Psoas muscle (tissue), 7 donors: ENCODE measurements at regions not wholly inside any gene's neighbourhood (a gene's known extent, or its start where the extent isn't known, plus 50 kb on each side); places are given as distances from the start of the nearest gene placed in this dataset.

Experiments
- ATAC-seq, 4 donors: fragments of 200-7000 bp; cut with Tn5 transposase; one replicate each; pipeline ENCODE4 v1.9.1; 2020; ENCODE audit warnings: moderate library complexity in 3 of 4, mild to moderate bottlenecking in 2 of 4
- DNase-seq, 2 donors: peaks; one replicate each; pipeline ENCODE4 v3.0.0-alpha.2; 2020
- H3K27ac ChIP-seq: fragments of 200-600 bp; one replicate; pipeline ENCODE4 v1.8.0; 2022
- H3K27me3 ChIP-seq, 3 donors: fragments of 200-600 bp in 1 of 3; one replicate each; pipeline versions ENCODE4 v1.6.1 to v1.8.0; 2013 to 2022; ENCODE audit warnings: low read length in 2 of 3, mild to moderate bottlenecking in 2 of 3, moderate library complexity in 1 of 3; ENCODE audit not compliant: insufficient read depth in 3 of 3
- H3K36me3 ChIP-seq, 2 donors: fragments of 200-600 bp in 1 of 2; one replicate each; pipeline versions ENCODE4 v1.6.1 to v1.8.0; 2013 to 2022; ENCODE audit warnings: low read depth in 1 of 2, mild to moderate bottlenecking in 1 of 2, moderate library complexity in 1 of 2; ENCODE audit not compliant: insufficient read depth in 1 of 2
- H3K4me1 ChIP-seq: fragments of 200-600 bp; one replicate; pipeline ENCODE4 v1.8.0; 2022
- H3K4me3 ChIP-seq: fragments of 200-600 bp; one replicate; pipeline ENCODE4 v1.8.0; 2022; ENCODE audit warnings: mild to moderate bottlenecking
- H3K9me3 ChIP-seq: fragments of 200-600 bp; one replicate; pipeline ENCODE4 v1.8.0; 2022
- WGBS, 3 donors: extraction: QIAGEN DNeasy Blood & Tissue Kit; methylation state at CpG; one replicate each; pipeline versions ENCODE4 v1.1.6 to v1.1.7; 2013; 5-methylcytosine and 5-hydroxymethylcytosine counted together
- intact Hi-C, 2 donors: fragments of 100-400 bp; cut with DNase I; formaldehyde crosslinking; loops; one replicate each; pipeline versions ENCODE4 v1.11.0 to v1.14.2; 2022
- TF ChIP-seq, protein P1 (sequence below): fragments of 200-600 bp; IDR thresholded peaks from one replicate; pipeline ENCODE4 v1.8.0; 2022; ENCODE audit warnings: antibody characterized with exemption
- donor health status: healthy with polysubstance abuse.
- donor health status: DM: no; HTN: no; CAD: no; lungs with moderate emphysema.
- donor health status: Bipolar disorder and iron deficiency.
- donor health status: healthy.
- donor health status: DM: yes; HTN: yes; CAD: no.
- donor health status: DM: no; HTN: no; CAD: no.
- donor health status: DM: yes; HTN: yes; CAD: no.

DNA sequence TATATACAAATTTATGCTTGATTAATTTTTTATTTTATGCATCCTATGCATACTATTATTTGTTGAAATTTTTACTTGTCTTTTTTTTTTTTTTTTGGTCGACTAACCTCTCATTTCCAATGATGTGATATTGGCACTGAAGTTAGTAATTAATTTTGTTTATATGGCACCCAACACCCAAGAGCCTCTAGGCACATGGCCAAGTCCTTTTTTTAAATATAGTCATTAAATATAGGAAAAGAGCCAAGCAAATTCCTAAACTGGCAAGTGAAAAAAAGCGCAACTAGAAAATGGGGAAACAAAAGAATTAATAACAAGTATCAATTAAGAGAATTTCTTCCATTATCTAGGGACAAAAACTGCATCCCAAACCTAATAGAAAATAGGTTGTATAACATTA lies 85.5 kb upstream of the HS3ST5 start:
- no peak overlapping the region for H3K27ac ChIP-seq
- H3K36me3 ChIP-seq = no peaks in the 10 kb centered on the region
- TF ChIP-seq, protein P1, sequence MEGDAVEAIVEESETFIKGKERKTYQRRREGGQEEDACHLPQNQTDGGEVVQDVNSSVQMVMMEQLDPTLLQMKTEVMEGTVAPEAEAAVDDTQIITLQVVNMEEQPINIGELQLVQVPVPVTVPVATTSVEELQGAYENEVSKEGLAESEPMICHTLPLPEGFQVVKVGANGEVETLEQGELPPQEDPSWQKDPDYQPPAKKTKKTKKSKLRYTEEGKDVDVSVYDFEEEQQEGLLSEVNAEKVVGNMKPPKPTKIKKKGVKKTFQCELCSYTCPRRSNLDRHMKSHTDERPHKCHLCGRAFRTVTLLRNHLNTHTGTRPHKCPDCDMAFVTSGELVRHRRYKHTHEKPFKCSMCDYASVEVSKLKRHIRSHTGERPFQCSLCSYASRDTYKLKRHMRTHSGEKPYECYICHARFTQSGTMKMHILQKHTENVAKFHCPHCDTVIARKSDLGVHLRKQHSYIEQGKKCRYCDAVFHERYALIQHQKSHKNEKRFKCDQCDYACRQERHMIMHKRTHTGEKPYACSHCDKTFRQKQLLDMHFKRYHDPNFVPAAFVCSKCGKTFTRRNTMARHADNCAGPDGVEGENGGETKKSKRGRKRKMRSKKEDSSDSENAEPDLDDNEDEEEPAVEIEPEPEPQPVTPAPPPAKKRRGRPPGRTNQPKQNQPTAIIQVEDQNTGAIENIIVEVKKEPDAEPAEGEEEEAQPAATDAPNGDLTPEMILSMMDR = no peak
- no peak overlapping the region for H3K4me3 ChIP-seq
- no peaks in the 10 kb centered on the region for H3K27me3 ChIP-seq
- ATAC-seq (no peak), DNase-seq (no peak)
- intact Hi-C loops = loop anchor here in 1 of 2 donors (5.0 kb wide), 1 partner anchor 1294 kb away; no protein-coding TSS in a partner anchor
- 67 to 77% (median 76%) methylated on average over 2 of the region's 2 CpGs for WGBS, 3 donors
- H3K9me3 ChIP-seq = no peaks in the 10 kb centered on the region
- H3K4me1 ChIP-seq = no peaks in the 10 kb centered on the region

DNA sequence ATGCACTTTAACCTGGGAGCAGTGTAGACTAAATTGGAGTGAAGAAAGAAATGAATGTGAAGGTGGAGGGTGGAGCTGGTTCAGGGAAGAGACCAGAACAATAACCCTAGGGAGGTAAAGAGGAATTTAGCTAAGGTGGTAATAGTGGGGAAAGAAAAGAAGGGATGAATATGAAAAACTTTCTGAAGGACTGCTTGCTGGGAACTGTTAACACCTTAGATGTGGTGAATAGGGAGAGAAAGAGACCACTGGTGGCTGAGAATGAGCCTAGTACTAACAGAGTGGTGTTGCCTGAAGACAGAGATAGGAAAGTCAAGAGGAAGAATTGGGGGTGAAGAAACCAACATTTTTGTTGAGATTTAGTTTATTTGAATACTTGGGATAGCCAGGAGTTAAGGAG lies 78.4 kb upstream of the HS3ST5 start:
- Histone ChIP-seq H3K27me3 (no peaks in the 10 kb centered on the region), H3K4me3 (no peak overlapping the region), H3K9me3 (no peaks in the 10 kb centered on the region), H3K27ac (no peak overlapping the region), H3K4me1 (no peaks in the 10 kb centered on the region), H3K36me3 (no peaks in the 10 kb centered on the region)
- ATAC-seq = no peak
- intact Hi-C loops = no loop called here
- DNase-seq = no peak
- TF ChIP-seq, protein P1 = no peak

DNA sequence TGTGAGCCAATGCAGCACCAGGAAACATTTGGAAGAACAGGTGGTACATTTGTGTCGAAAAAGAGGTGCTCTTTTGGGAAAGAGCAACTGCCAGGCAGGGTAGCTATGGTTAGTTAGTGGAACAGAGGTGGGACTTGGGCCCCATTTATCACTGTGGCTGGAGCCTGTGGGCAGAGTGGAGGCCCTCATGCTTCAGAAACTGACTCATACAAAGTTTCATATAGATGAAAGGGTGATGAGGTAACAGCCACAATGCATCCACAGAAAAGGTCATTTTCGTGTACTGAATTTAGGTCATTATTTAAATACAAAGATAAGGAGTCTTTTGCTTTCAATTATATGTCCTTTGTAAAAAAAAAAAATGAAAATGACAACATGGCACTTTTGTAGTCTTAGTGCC lies 76.4 kb upstream of the HS3ST5 start:
- intact Hi-C loops = no loop called here
- no peaks in the 10 kb centered on the region for H3K4me1 ChIP-seq
- ATAC-seq (no peak), DNase-seq (no peak)
- TF ChIP-seq, protein P1 = no peak
- no peaks in the 10 kb centered on the region for H3K36me3 ChIP-seq
- H3K4me3 ChIP-seq = no peak overlapping the region
- 59 to 66% (median 64%) methylated on average over 2 of the region's 2 CpGs for WGBS, 3 donors
- no peaks in the 10 kb centered on the region for H3K27me3 ChIP-seq
- H3K9me3 ChIP-seq = no peaks in the 10 kb centered on the region
- H3K27ac ChIP-seq = no peak overlapping the region

DNA sequence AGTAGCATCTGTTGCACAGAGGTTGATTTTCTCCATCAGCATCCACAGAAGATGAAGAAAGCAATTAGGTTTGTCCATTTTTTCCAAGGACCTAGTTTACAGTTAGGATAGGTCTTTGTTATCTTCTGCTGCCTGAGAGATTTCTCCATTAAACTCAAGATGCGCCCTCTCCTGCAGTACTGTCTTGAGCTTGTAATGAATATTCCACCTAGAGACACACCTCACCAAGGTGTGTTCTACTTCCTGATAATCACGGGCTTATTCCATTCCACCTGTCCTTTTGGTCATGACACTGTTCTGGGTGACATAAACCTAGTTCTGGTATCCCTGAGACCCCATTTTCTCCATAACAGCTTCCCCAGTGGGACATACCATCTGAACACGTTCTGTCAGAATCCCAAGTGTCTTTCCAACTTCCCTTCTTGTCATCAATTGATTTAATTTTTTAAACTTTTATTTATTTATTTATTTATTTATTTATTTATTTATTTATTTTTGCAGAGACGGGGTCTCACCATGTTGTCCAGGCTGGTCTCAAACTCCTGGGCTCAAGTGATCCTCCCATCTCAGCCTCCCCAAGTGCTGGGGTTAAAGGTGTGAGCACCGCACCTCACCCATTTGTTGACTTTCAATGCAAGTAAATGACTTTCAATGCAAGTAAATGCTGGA lies 75.6 kb upstream of the HS3ST5 start:
- H3K9me3 ChIP-seq = no peaks in the 10 kb centered on the region
- intact Hi-C loops = no loop called here

More for the DNA sequence above, 75.6 kb upstream of the HS3ST5 start:
- Histone ChIP-seq H3K4me3 (no peak overlapping the region), H3K27ac (no peak overlapping the region), H3K27me3 (no peaks in the 10 kb centered on the region), H3K4me1 (no peaks in the 10 kb centered on the region), H3K36me3 (no peaks in the 10 kb centered on the region)
- DNase-seq (no peak), ATAC-seq (no peak)
- 84 to 93% (median 88%) methylated on average over 5 of the region's 5 CpGs for WGBS, 3 donors
- TF ChIP-seq, protein P1 = no peak
